Activated CD8-positive, alpha-beta memory T cell treated with anti-CD3 and anti-CD28 coated beads for 24 hours (primary cell): ENCODE measurements at regions not wholly inside any gene's neighbourhood (a gene's known extent, or its start where the extent isn't known, plus 50 kb on each side); places are given as distances from the start of the nearest gene placed in this dataset.

Experiments used
- DNase-seq: peaks from one replicate; pipeline ENCODE4 v3.0.0-alpha.2; 2020

- DNase-seq: no peak
Observed at GRCh38 chr10:64261092-64261491, 739.9 kb downstream of the REEP3 start.

GRCh38 chr10:64261676-64262075 is 740.5 kb downstream of the REEP3 start:
- DNase-seq: no peak

GRCh38 chr10:64265961-64266360 is 744.8 kb downstream of the REEP3 start:
- DNase-seq: no peak

GRCh38 chr10:64271508-64271907 is 750.3 kb downstream of the REEP3 start:
- DNase-seq: no peak

- no peak for DNase-seq
Observed at GRCh38 chr10:64271983-64272382, 750.8 kb downstream of the REEP3 start.

- DNase-seq: no peak
Observed at GRCh38 chr10:64275001-64275400, 753.8 kb downstream of the REEP3 start.

- DNase-seq: no peak
Observed at GRCh38 chr10:64275774-64276173, 754.6 kb downstream of the REEP3 start.

- DNase-seq: no peak
Observed at GRCh38 chr10:64277536-64277935, 756.3 kb downstream of the REEP3 start.

GRCh38 chr10:64283621-64284020 is 762.4 kb downstream of the REEP3 start:
- DNase-seq: no peak

- DNase-seq: no peak
Observed at GRCh38 chr10:64286533-64286932, 765.3 kb downstream of the REEP3 start.

- DNase-seq: no peak
Observed at GRCh38 chr10:64288404-64288803, 767.2 kb downstream of the REEP3 start.

GRCh38 chr10:64303566-64303965 is 782.4 kb downstream of the REEP3 start:
- DNase-seq: no peak

GRCh38 chr10:64306729-64307327 is 785.6 kb downstream of the REEP3 start:
- DNase-seq: no peak

- no peak for DNase-seq
Observed at GRCh38 chr10:64312876-64313275, 791.7 kb downstream of the REEP3 start.

GRCh38 chr10:64313967-64314366 is 792.8 kb downstream of the REEP3 start:
- DNase-seq: no peak

GRCh38 chr10:64316416-64316815 is 795.2 kb downstream of the REEP3 start:
- no peak for DNase-seq

GRCh38 chr10:64316833-64317232 is 795.6 kb downstream of the REEP3 start:
- no peak for DNase-seq

GRCh38 chr10:64320448-64320847 is 799.2 kb downstream of the REEP3 start:
- no peak for DNase-seq

- no peak for DNase-seq
Observed at GRCh38 chr10:64329510-64329909, 808.3 kb downstream of the REEP3 start.

- DNase-seq: no peak
Observed at GRCh38 chr10:64332551-64332950, 811.4 kb downstream of the REEP3 start.

GRCh38 chr10:64334084-64334483 is 812.9 kb downstream of the REEP3 start:
- DNase-seq: no peak

GRCh38 chr10:64344211-64344610 is 823.0 kb downstream of the REEP3 start:
- no peak for DNase-seq

GRCh38 chr10:64345856-64346255 is 824.7 kb downstream of the REEP3 start:
- no peak for DNase-seq

- no peak for DNase-seq
Observed at GRCh38 chr10:64346389-64346788, 825.2 kb downstream of the REEP3 start.

GRCh38 chr10:64350665-64351064 is 829.5 kb downstream of the REEP3 start:
- no peak for DNase-seq

GRCh38 chr10:64358907-64359306 is 837.7 kb downstream of the REEP3 start:
- no peak for DNase-seq
